Psoas muscle (tissue), 7 donors: ENCODE measurements at regions not wholly inside any gene's neighbourhood (a gene's known extent, or its start where the extent isn't known, plus 50 kb on each side); places are given as distances from the start of the nearest gene placed in this dataset.

ENCODE experiments used
- ATAC-seq, 4 donors: fragments of 200-7000 bp; cut with Tn5 transposase; one replicate each; pipeline ENCODE4 v1.9.1; 2020; ENCODE audit warnings: moderate library complexity in 3 of 4, mild to moderate bottlenecking in 2 of 4
- DNase-seq, 2 donors: peaks; one replicate each; pipeline ENCODE4 v3.0.0-alpha.2; 2020
- H3K27ac ChIP-seq: fragments of 200-600 bp; one replicate; pipeline ENCODE4 v1.8.0; 2022
- H3K27me3 ChIP-seq, 3 donors: fragments of 200-600 bp in 1 of 3; one replicate each; pipeline versions ENCODE4 v1.6.1 to v1.8.0; 2013 to 2022; ENCODE audit warnings: low read length in 2 of 3, mild to moderate bottlenecking in 2 of 3, moderate library complexity in 1 of 3; ENCODE audit not compliant: insufficient read depth in 3 of 3
- H3K36me3 ChIP-seq, 2 donors: fragments of 200-600 bp in 1 of 2; one replicate each; pipeline versions ENCODE4 v1.6.1 to v1.8.0; 2013 to 2022; ENCODE audit warnings: low read depth in 1 of 2, mild to moderate bottlenecking in 1 of 2, moderate library complexity in 1 of 2; ENCODE audit not compliant: insufficient read depth in 1 of 2
- H3K4me1 ChIP-seq: fragments of 200-600 bp; one replicate; pipeline ENCODE4 v1.8.0; 2022
- H3K4me3 ChIP-seq: fragments of 200-600 bp; one replicate; pipeline ENCODE4 v1.8.0; 2022; ENCODE audit warnings: mild to moderate bottlenecking
- H3K9me3 ChIP-seq: fragments of 200-600 bp; one replicate; pipeline ENCODE4 v1.8.0; 2022
- WGBS, 3 donors: extraction: QIAGEN DNeasy Blood & Tissue Kit; methylation state at CpG; one replicate each; pipeline versions ENCODE4 v1.1.6 to v1.1.7; 2013; 5-methylcytosine and 5-hydroxymethylcytosine counted together
- intact Hi-C, 2 donors: fragments of 100-400 bp; cut with DNase I; formaldehyde crosslinking; loops; one replicate each; pipeline versions ENCODE4 v1.11.0 to v1.14.2; 2022
- TF ChIP-seq, protein P1 (sequence below): fragments of 200-600 bp; IDR thresholded peaks from one replicate; pipeline ENCODE4 v1.8.0; 2022; ENCODE audit warnings: antibody characterized with exemption
- donor health status: healthy with polysubstance abuse.
- donor health status: DM: no; HTN: no; CAD: no; lungs with moderate emphysema.
- donor health status: Bipolar disorder and iron deficiency.
- donor health status: healthy.
- donor health status: DM: yes; HTN: yes; CAD: no.
- donor health status: DM: no; HTN: no; CAD: no.
- donor health status: DM: yes; HTN: yes; CAD: no.

- Histone ChIP-seq H3K4me3 (no peak overlapping the region), H3K27ac (no peak overlapping the region), H3K9me3 (no peaks in the 10 kb centered on the region), H3K36me3 (no peaks in the 10 kb centered on the region), H3K27me3 (peaks cover 0 to 6% (median 0%) of the 10 kb centered on the region in 3 donors), H3K4me1 (no peaks in the 10 kb centered on the region)
- intact Hi-C loops, result no loop called here
- ATAC-seq (peak in 1 of 4 donors; percentile 48), DNase-seq (no peak)
- WGBS, 3 donors, result 46 to 68% (median 61%) methylated on average over 4 of the region's 4 CpGs
- TF ChIP-seq, protein P1, sequence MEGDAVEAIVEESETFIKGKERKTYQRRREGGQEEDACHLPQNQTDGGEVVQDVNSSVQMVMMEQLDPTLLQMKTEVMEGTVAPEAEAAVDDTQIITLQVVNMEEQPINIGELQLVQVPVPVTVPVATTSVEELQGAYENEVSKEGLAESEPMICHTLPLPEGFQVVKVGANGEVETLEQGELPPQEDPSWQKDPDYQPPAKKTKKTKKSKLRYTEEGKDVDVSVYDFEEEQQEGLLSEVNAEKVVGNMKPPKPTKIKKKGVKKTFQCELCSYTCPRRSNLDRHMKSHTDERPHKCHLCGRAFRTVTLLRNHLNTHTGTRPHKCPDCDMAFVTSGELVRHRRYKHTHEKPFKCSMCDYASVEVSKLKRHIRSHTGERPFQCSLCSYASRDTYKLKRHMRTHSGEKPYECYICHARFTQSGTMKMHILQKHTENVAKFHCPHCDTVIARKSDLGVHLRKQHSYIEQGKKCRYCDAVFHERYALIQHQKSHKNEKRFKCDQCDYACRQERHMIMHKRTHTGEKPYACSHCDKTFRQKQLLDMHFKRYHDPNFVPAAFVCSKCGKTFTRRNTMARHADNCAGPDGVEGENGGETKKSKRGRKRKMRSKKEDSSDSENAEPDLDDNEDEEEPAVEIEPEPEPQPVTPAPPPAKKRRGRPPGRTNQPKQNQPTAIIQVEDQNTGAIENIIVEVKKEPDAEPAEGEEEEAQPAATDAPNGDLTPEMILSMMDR, result peak; percentile 9
Observed at GRCh38 chrX:45781901-45782553, 581.4 kb upstream of the DIPK2B start.

GRCh38 chrX:45778616-45779015 lies 577.9 kb upstream of the DIPK2B start:
- no peaks in the 10 kb centered on the region for H3K9me3 ChIP-seq
- H3K4me1 ChIP-seq, result no peaks in the 10 kb centered on the region
- no peak overlapping the region for H3K27ac ChIP-seq
- intact Hi-C loops, result no loop called here
- TF ChIP-seq, protein P1, result no peak
- H3K36me3 ChIP-seq, result no peaks in the 10 kb centered on the region
- ATAC-seq (no peak), DNase-seq (no peak)
- 29 to 59% (median 33%) methylated on average over 1 of the region's 1 CpG for WGBS, 3 donors
- no peak overlapping the region for H3K4me3 ChIP-seq
- H3K27me3 ChIP-seq, result peaks cover 0 to 18% (median 0%) of the 10 kb centered on the region in 3 donors

GRCh38 chrX:45777366-45777765 lies 576.7 kb upstream of the DIPK2B start:
- intact Hi-C loops, result no loop called here
- peaks cover 0 to 18% (median 0%) of the 10 kb centered on the region in 3 donors for H3K27me3 ChIP-seq
- 63 to 92% (median 85%) methylated on average over 3 of the region's 3 CpGs for WGBS, 3 donors
- no peaks in the 10 kb centered on the region for H3K4me1 ChIP-seq
- no peaks in the 10 kb centered on the region for H3K36me3 ChIP-seq
- TF ChIP-seq, protein P1, result no peak
- no peak overlapping the region for H3K27ac ChIP-seq
- no peaks in the 10 kb centered on the region for H3K9me3 ChIP-seq
- DNase-seq, result no peak
- no peak overlapping the region for H3K4me3 ChIP-seq
- no peak for ATAC-seq

- DNase-seq, result no peak
- TF ChIP-seq, protein P1, result no peak
- WGBS, 3 donors, result 50 to 72% (median 60%) methylated on average over 2 of the region's 2 CpGs
- no peak for ATAC-seq
- H3K36me3 ChIP-seq, result no peaks in the 10 kb centered on the region
- intact Hi-C loops, result no loop called here
- no peaks in the 10 kb centered on the region for H3K4me1 ChIP-seq
- H3K27me3 ChIP-seq, result peaks cover 0 to 31% (median 0%) of the 10 kb centered on the region in 3 donors
- H3K4me3 ChIP-seq, result no peak overlapping the region
- no peaks in the 10 kb centered on the region for H3K9me3 ChIP-seq
- H3K27ac ChIP-seq, result no peak overlapping the region
Observed at GRCh38 chrX:45775468-45775867, 574.8 kb upstream of the DIPK2B start.

- intact Hi-C loops, result no loop called here
- Histone ChIP-seq H3K36me3 (no peaks in the 10 kb centered on the region), H3K27me3 (peaks cover 0 to 35% (median 0%) of the 10 kb centered on the region in 3 donors), H3K27ac (no peak overlapping the region), H3K4me1 (no peaks in the 10 kb centered on the region), H3K9me3 (no peaks in the 10 kb centered on the region), H3K4me3 (no peak overlapping the region)
- TF ChIP-seq, protein P1, result no peak
- WGBS, 3 donors, result 58 to 71% (median 61%) methylated on average over 5 of the region's 5 CpGs
- ATAC-seq, result no peak
- DNase-seq, result peak in 1 of 2 donors; percentile 26
Observed at GRCh38 chrX:45774961-45775360, 574.3 kb upstream of the DIPK2B start.
